Inflammatory macrophage (primary cell): ENCODE measurements at regions not wholly inside any gene's neighbourhood (a gene's known extent, or its start where the extent isn't known, plus 50 kb on each side); places are given as distances from the start of the nearest gene placed in this dataset.
"Not testable (repeated sequence)": the region's sequence is repeated elsewhere in the genome, so short reads cannot be mapped to it uniquely, and the experiment has no call there.

ENCODE experiments used
- DNase-seq, 2 donors: peaks; one replicate each; pipeline ENCODE4 v3.0.0-alpha.2; 2020 to 2022

GRCh38 chr14:35987731-35988130 is 161.6 kb downstream of the BRMS1L start:
- DNase-seq = no peak

GRCh38 chr14:35986219-35986573 is 160.1 kb downstream of the BRMS1L start:
- DNase-seq = no peak

- no peak for DNase-seq
These were observed 159.5 kb downstream of the BRMS1L start for GRCh38 chr14:35985474-35986218.

GRCh38 chr14:35979531-35979930 is 153.4 kb downstream of the BRMS1L start:
- DNase-seq = no peak

GRCh38 chr14:35978561-35978960 is 152.4 kb downstream of the BRMS1L start:
- DNase-seq = no peak

GRCh38 chr14:35975814-35976213 is 149.7 kb downstream of the BRMS1L start:
- DNase-seq = no peak

- no peak for DNase-seq
These were observed 147.6 kb downstream of the BRMS1L start for GRCh38 chr14:35973770-35974169.

- DNase-seq = no peak
These were observed 146.0 kb downstream of the BRMS1L start for GRCh38 chr14:35971965-35972630.

- no peak for DNase-seq
These were observed 143.2 kb downstream of the BRMS1L start for GRCh38 chr14:35969310-35969709.

- no peak for DNase-seq
These were observed 139.3 kb downstream of the BRMS1L start for GRCh38 chr14:35965400-35965799.

GRCh38 chr14:35964697-35965286 is 138.7 kb downstream of the BRMS1L start:
- no peak for DNase-seq

GRCh38 chr14:35963209-35963608 is 137.1 kb downstream of the BRMS1L start:
- DNase-seq = no peak

GRCh38 chr14:35961697-35962274 is 135.6 kb downstream of the BRMS1L start:
- no peak for DNase-seq

GRCh38 chr14:35959835-35960234 is 133.7 kb downstream of the BRMS1L start:
- DNase-seq = no peak

- no peak for DNase-seq
These were observed 132.4 kb downstream of the BRMS1L start for GRCh38 chr14:35958499-35958898.

GRCh38 chr14:35956376-35957085 is 130.4 kb downstream of the BRMS1L start:
- no peak for DNase-seq

- DNase-seq = no peak
These were observed 126.4 kb downstream of the BRMS1L start for GRCh38 chr14:35952584-35952983.

- DNase-seq = no peak
These were observed 123.9 kb downstream of the BRMS1L start for GRCh38 chr14:35949920-35950513.

- DNase-seq = not testable (repeated sequence)
These were observed 121.8 kb downstream of the BRMS1L start for GRCh38 chr14:35947983-35948382.

- DNase-seq = peak in 1 of 2 donors; percentile 1
These were observed 118.7 kb downstream of the BRMS1L start for GRCh38 chr14:35944847-35945246.

GRCh38 chr14:35940291-35940690 is 114.2 kb downstream of the BRMS1L start:
- DNase-seq = no peak

- DNase-seq = no peak
These were observed 112.6 kb downstream of the BRMS1L start for GRCh38 chr14:35938770-35939169.

- no peak for DNase-seq
These were observed 108.4 kb downstream of the BRMS1L start for GRCh38 chr14:35934499-35934898.
